ENCODE measurements at regions not wholly inside any gene's neighbourhood (a gene's known extent, or its start where the extent isn't known, plus 50 kb on each side); places are given as distances from the start of the nearest gene placed in this dataset.
"Not testable (repeated sequence)": the region's sequence is repeated elsewhere in the genome, so short reads cannot be mapped to it uniquely, and the experiment has no call there.

DNA sequence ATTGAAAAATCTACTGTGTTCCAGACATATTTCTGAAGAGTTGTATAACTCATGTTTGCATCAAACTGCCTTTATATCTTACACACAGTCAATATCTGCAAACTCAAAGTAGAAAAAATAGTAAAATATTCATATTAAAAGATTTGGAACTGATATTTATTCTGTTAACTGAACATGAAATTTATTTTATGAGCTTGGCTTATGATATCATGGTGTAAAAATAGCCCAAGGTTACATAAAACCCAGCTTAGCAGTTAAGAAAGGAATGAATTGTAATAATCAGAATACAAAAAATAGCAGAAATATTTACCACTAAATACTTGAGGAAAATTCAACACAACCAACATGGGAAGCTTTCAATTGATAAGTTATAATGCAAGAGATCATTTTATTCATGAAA lies 367.9 kb downstream of the FLRT2 start:
- no peak for DNase-seq

GRCh38 chr14:85895603-85896002 lies 365.7 kb downstream of the FLRT2 start:
- no peak for DNase-seq

DNA sequence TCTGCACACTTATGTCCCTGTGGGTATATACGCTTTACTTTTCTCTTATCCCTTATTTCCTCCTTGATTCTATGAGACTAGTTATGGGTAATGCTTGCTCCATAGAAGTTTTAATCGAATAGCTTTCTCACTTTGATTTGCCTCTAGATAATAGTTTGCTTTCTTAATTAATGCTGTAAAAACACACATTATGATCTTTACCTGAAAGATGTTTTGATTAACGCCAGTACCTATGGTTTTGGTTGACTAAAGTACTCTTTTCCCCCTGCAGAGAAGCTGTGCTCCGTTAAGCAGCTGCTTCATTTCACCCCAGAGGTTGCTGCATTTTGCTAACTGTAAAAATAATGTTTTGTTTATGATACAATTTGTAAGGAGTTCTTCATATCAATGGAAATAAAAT lies 362.3 kb downstream of the FLRT2 start:
- no peak for DNase-seq

DNA sequence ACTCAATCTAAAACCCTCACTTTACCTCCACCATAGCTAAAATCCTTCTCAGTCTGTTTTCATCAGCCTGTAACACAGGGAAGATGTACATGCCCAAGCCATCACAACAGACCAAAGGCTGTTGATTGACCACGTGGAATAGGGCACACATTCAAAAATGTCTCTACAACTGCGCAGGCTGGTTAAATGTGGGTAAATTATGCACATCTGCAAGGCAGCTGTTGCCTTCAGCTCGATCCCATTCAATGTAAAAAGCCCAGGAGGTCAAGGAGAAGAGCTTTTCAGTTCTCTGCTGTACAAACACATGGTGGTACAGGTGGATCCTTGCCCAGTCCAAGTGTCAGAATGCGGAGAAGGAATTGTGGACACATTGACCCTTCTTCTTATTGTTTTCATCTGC lies 354.0 kb downstream of the FLRT2 start:
- DNase-seq: no peak

GRCh38 chr14:85883101-85883500 lies 353.2 kb downstream of the FLRT2 start:
- no peak for DNase-seq

- no peak for DNase-seq
These were observed 352.0 kb downstream of the FLRT2 start for GRCh38 chr14:85881935-85882334.

DNA sequence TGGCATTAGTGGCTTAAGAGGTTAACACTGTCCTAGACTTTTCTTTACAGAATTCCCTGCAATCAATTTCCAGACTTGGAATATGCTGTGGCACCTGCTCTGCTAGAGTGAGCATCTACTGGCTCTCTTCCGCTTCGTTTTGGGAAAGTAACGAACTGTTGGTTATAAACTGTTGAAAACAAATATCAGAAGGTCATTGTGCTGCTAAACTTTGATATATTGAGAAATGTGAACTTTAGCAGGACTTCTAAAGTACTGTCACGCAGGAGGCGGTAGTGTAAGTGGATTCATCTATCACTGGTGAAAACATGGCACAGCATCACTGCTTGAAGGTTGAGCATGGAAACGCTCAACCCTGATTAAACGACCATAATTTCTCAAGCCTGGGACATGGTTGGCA lies 348.9 kb downstream of the FLRT2 start:
- DNase-seq: no peak

- DNase-seq: no peak
These were observed 343.1 kb downstream of the FLRT2 start for GRCh38 chr14:85873006-85873405.

DNA sequence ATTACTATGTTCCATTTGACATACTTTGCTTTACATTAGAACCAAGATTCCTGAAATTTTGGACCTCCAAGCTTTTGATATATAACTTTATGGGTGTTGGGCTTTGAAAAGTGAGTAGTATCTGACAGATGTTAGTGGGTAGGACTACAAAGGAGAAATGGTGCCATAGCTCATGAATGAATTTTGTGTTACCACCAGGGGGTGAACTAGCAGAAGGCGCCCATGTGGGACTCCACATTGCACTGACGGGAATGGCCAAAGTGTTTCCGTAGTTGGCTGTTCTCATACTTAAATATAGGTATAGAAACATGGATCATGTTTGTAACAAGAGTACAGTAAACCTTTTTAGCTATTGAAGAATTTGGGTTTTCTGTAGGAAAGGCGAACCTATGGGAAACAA lies 337.5 kb downstream of the FLRT2 start:
- no peak for DNase-seq

DNA sequence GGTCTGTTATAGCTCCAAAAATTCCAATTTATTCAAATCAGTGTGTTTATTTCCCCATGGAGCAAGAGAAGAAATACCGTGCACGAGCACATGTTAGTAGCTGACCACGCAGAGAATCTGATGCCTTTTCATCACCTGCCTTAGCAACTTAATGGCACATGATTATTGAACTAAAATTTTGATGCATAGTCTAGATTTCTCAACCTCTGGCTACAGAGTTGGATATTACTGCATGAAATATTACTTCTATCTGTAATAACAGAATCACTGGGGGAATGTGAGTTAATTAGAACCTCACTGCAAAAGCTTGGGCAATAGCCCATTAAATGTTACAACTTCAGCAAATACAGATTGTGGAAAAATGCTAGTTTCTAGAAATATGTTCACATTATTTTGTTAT lies 335.8 kb downstream of the FLRT2 start:
- no peak for DNase-seq

DNA sequence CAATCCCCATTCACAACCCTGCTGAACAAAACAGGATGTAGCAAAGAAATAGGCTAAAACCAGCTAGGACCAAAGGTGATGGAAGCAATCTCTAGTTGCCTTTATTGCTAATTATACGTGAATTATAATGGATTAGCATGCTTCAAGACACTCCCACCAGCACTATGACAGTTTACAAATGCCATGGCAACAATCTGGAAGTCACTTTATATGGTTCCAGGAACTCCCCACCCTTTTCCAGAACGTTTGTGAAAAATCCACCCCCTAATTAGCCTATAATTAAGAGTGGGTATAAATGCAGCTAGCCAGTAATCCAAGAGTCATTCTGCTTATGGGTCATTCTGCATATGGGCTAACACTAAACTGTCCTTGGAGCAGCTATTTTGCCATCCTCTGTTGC lies 328.7 kb downstream of the FLRT2 start:
- DNase-seq: no peak

DNA sequence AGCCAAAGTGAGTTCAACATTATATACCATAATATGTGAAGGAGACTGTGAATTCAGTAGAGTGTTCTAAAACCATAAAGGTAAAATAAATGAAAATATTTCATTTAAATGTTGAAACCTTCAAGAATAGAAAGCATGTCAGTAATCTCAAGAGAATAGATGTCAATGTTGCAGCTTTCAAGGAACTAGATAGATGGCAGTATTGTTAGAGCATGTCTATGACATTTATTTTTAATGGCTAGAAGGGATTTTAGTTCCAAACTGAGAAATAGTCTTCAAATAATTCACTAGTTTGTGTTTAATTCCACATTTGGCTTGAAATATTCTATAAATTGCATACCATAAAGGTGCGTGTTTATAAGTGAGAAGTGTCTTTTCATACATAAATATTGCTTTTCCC lies 326.5 kb downstream of the FLRT2 start:
- DNase-seq: no peak

DNA sequence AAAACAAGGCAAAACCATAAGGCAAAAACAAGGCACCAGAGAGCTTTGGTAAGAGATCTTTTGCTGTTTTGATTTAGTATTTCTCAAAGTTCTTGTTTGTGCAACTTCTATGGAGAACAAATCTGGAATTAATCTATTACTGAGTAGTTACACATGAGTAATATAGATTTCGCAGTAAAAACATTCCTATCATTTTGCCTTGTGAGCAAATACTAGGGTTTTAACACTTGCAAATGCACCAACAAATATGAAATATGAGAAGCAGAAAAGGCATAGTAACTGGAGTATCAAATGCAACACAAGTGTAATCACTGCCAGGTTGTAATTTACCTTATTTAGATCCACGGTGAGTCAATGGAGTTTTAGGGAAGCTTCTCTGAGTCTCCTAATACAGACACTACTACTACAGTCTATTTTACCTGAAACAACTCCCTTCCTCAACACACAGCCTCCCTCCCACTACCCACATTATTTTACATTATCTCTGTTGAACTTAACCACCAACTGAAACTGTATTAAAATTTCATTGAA lies 324.1 kb downstream of the FLRT2 start:
- DNase-seq: no peak

DNA sequence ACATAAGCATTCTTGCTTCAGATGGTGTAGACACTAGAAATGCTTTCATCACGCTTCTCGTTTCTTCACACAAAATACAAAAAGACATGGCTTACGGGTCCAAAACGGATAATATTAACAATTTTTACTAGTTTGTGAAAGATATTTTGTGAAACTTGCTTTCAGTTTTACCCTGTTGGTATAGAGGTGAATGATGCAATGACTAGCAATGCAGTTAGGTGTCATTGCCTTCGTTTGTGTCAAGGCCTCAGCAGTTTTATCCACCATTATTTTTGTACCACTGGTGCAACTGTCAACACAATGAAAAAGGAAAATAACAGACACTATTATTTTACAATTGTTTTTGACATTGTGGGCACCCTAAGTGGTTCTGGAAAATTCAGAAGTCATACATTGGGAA lies 323.0 kb downstream of the FLRT2 start:
- no peak for DNase-seq

- not testable (repeated sequence) for DNase-seq
These were observed 322.2 kb downstream of the FLRT2 start for GRCh38 chr14:85852123-85852522.

DNA sequence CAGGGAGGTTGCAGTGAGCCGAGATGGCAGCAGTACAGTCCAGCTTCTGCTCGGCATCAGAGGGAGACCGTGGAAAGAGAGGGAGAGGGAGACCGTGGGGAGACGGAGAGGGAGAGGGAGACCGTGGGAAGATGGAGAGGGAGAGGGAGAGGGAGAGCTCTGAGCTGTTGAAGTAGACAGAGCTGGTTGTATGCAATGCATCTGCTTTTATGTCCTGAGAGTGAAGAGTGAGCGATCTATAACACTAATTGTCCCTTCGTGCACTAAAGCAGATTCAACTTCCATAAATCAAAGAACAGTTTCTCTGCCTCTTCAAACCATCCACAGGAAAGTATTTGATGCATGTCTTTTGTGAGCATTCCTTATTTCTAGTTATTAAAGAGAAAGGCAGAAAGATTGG lies 300.6 kb downstream of the FLRT2 start:
- DNase-seq: not testable (repeated sequence)

GRCh38 chr14:85829601-85830000 lies 299.7 kb downstream of the FLRT2 start:
- DNase-seq: not testable (repeated sequence)

- DNase-seq: no peak
These were observed 294.6 kb downstream of the FLRT2 start for GRCh38 chr14:85824526-85824925.

- no peak for DNase-seq
These were observed 292.3 kb downstream of the FLRT2 start for GRCh38 chr14:85822236-85822635.

DNA sequence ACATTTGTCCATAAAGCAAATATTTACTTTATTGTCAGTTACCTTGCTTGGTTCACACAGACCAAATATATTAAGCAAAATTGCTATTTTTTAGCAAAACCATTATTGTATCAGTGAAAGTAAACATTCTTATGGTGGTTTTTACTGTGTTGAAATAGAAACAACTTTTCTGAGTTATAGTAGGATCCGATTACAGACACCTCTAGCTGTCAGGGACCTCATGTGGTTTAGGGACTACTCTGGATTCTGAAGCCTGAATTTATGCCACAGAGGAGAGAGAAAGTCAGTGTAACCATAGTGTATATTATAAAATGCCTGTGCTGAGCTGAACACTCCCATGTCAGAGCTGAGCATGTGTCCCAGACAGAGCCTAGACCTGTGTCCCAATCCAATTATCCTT lies 287.5 kb downstream of the FLRT2 start:
- DNase-seq: no peak

DNA sequence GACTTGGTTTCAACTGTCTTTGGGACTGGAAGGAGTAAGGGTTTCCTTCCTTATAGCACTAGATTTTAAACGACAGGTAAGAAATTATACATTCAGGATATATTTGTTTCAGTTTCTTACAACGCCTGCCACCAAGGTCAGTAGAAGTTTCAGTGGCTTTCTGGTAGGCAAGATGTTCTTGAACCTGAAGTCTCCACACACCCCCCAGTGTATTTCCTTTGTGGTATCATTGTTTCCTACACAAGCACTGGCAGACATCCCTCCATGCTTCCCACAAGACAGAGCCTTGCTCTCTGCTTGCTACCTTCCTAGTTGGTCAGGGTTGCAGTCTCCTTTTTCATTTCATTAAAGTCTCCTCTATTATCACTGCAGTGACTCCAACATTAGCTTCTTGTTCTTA lies 283.1 kb downstream of the FLRT2 start:
- no peak for DNase-seq

DNA sequence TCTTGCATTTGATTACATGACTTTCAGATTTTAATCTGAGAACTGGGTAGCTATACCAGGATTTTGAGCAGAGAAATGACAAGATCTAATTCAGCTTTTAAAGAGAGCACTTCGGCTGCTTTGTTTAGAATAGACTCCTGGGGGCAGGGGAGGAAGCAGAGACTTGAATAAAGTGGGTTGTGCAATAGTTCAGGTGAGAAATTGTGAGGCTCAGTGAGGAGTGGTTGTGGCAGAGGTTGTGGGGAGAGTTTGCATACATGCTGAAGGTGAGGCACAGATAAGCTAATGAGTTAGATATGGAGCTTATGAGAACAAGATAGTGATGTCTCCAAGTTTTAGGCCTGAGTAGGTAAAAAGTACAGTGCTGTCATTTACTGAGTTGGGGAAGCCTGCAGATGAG lies 281.4 kb downstream of the FLRT2 start:
- no peak for DNase-seq

GRCh38 chr14:85799668-85800067 lies 269.7 kb downstream of the FLRT2 start:
- DNase-seq: no peak

DNA sequence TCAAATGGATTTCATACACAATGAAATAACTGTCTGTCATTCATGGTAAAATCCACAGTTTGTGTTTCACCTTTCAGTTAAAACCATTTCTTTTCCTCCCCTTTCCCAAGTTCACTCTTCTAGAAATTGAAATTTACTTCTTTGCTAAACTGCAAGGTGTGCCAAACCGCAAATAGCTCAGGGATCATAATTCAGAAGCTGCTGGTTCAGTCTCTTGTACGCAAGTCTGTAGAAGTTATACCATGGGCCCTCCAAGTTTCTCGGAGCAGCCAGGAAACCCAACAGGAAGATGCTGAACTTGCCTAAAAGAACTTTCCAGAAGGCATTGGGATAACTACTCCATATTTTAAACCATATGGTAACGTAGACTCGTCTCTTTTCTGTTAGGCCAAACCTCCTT lies 268.9 kb downstream of the FLRT2 start:
- DNase-seq: no peak

GRCh38 chr14:85793533-85793932 lies 263.6 kb downstream of the FLRT2 start:
- DNase-seq: no peak

DNA sequence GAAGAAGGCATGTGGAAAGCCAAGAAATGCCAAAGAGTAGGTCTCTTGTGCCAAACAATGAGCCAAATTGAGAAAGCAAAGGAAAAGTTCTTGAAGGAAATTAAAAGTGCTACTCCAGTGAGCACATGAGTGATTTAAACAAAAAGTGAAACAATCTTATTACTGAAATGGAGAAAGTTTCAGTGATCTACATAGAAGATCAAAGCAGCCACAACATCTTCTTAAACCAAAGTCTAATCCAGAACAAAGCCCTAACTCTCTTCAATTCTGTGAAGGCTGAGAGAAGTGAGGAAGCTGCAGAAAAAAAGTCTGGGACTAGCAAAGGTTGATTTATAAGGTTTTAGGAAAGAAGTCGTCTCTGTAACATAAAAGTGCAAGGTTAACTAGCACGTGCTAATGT lies 259.6 kb downstream of the FLRT2 start:
- DNase-seq: no peak

Measured in hematopoietic multipotent progenitor cell treated with erythropoietin and hydrocortisone succinate and interleukin-3 and kit ligand, for 8 days (in vitro differentiated cells).